HEK293 (cell line): ENCODE measurements at regions not wholly inside any gene's neighbourhood (a gene's known extent, or its start where the extent isn't known, plus 50 kb on each side); places are given as distances from the start of the nearest gene placed in this dataset.

Experiments used
- CTCF ChIA-PET: fragments of 350-600 bp; formaldehyde crosslinking; extraction: SDS; loops from one replicate; lab custom pipeline; 2021; ENCODE audit warnings: antibody characterized with exemption; lab: Yijun Ruan, JAX
- POLR2A ChIA-PET: fragments of 300-600 bp; formaldehyde crosslinking; extraction: SDS; loops from one replicate; lab custom pipeline; 2020; ENCODE audit warnings: antibody characterized with exemption, inconsistent platforms; lab: Yijun Ruan, JAX
- H3K27ac ChIP-seq: fragments of 200-500 bp; sonication (Bioruptor generic); 2 replicates; pipeline ENCODE4 v1.5.1; 2014; ENCODE audit warnings: low read depth, low read length, control low read depth, inconsistent platforms; ENCODE audit errors: extremely low read depth
- H3K36me3 ChIP-seq, 2 experiments: fragments of 200-500 bp in 1 of 2; sonication (Bioruptor generic) in 1 of 2; 1 replicate in 1 of 2; 2 replicates in 1 of 2; pipeline ENCODE4 v1.5.1; 2014 to 2017; ENCODE audit warnings: inconsistent platforms in 2 of 2, low read length in 2 of 2; ENCODE audit not compliant: control insufficient read depth in 2 of 2, insufficient read depth in 1 of 2
- H3K4me1 ChIP-seq: fragments of 200-500 bp; sonication (Bioruptor generic); 2 replicates; pipeline ENCODE4 v1.5.1; 2014; ENCODE audit warnings: mild to moderate bottlenecking, low read length, inconsistent platforms; ENCODE audit not compliant: control insufficient read depth, insufficient read depth
- H3K4me3 ChIP-seq: 2 replicates; pipeline ENCODE4 v1.5.1; 2011; ENCODE audit warnings: low read depth, mild to moderate bottlenecking, control low read depth, low read length, moderate library complexity
- H3K9me3 ChIP-seq: fragments of 200-500 bp; sonication (Bioruptor generic); 2 replicates; pipeline ENCODE4 v1.5.1; 2014; ENCODE audit warnings: low read depth, low read length, inconsistent platforms; ENCODE audit not compliant: control insufficient read depth, insufficient read depth
- CTCF ChIP-seq: fragments of 450-650 bp; formaldehyde crosslinking; IDR thresholded peaks from 2 replicates; pipeline ENCODE4 v1.5.1; 2016; ENCODE audit warnings: missing biosample characterization, missing genetic modification characterization
- GLI4 ChIP-seq: fragments of 450-650 bp; formaldehyde crosslinking; IDR thresholded peaks from 2 replicates; pipeline ENCODE4 v1.5.1; 2016; ENCODE audit warnings: missing biosample characterization, missing genetic modification characterization
- HOXC10 ChIP-seq: sonication (generic); formaldehyde crosslinking; IDR thresholded peaks from 2 replicates; pipeline ENCODE4 v1.8.1; 2023; ENCODE audit warnings: mild to moderate bottlenecking, missing genetic modification reagents
- INSM2 ChIP-seq: fragments of 450-650 bp; formaldehyde crosslinking; IDR thresholded peaks from 2 replicates; pipeline ENCODE4 v1.5.1; 2016; ENCODE audit warnings: missing biosample characterization, missing genetic modification characterization
- PRDM1 ChIP-seq: fragments of 450-650 bp; formaldehyde crosslinking; IDR thresholded peaks from 2 replicates; pipeline ENCODE4; 2016; ENCODE audit warnings: missing biosample characterization, missing genetic modification characterization
- PRDM10 ChIP-seq: fragments of 450-650 bp; formaldehyde crosslinking; IDR thresholded peaks from 2 replicates; pipeline ENCODE4 v1.5.1; 2016; ENCODE audit warnings: missing biosample characterization, missing genetic modification characterization
- ZBTB1 ChIP-seq: fragments of 450-650 bp; formaldehyde crosslinking; IDR thresholded peaks from 2 replicates; pipeline ENCODE4 v1.5.1; 2016; ENCODE audit warnings: missing biosample characterization, missing genetic modification characterization
- ZBTB48 ChIP-seq: fragments of 450-650 bp; formaldehyde crosslinking; IDR thresholded peaks from 2 replicates; pipeline ENCODE4 v1.5.1; 2016; ENCODE audit warnings: missing biosample characterization, missing genetic modification characterization
- ZBTB49 ChIP-seq: fragments of 450-650 bp; formaldehyde crosslinking; IDR thresholded peaks from 2 replicates; pipeline ENCODE4 v1.5.1; 2016; ENCODE audit warnings: missing biosample characterization, missing genetic modification characterization, low read depth
- ZNF140 ChIP-seq: fragments of 450-650 bp; formaldehyde crosslinking; IDR thresholded peaks from 2 replicates; pipeline ENCODE4 v1.5.1; 2016; ENCODE audit warnings: missing biosample characterization, missing genetic modification characterization
- ZNF157 ChIP-seq: fragments of 450-650 bp; formaldehyde crosslinking; IDR thresholded peaks from 2 replicates; pipeline ENCODE4 v1.5.1; 2016; ENCODE audit warnings: missing biosample characterization, missing genetic modification characterization
- ZNF169 ChIP-seq: fragments of 450-650 bp; formaldehyde crosslinking; IDR thresholded peaks from 2 replicates; pipeline ENCODE4 v1.5.1; 2016; ENCODE audit warnings: missing biosample characterization, missing genetic modification characterization
- ZNF585B ChIP-seq: fragments of 450-650 bp; formaldehyde crosslinking; IDR thresholded peaks from 2 replicates; pipeline ENCODE4 v1.5.1; 2016; ENCODE audit warnings: missing biosample characterization, missing genetic modification characterization
- ZNF610 ChIP-seq: fragments of 450-650 bp; formaldehyde crosslinking; IDR thresholded peaks from 2 replicates; pipeline ENCODE4 v1.5.1; 2016; ENCODE audit warnings: missing biosample characterization, missing genetic modification characterization, borderline replicate concordance
- ZNF707 ChIP-seq: fragments of 450-650 bp; formaldehyde crosslinking; IDR thresholded peaks from 2 replicates; pipeline ENCODE4 v1.5.1; 2016; ENCODE audit warnings: missing biosample characterization, missing genetic modification characterization
- ZNF76 ChIP-seq: fragments of 450-650 bp; formaldehyde crosslinking; IDR thresholded peaks from 2 replicates; pipeline ENCODE4; 2016; ENCODE audit warnings: low read depth, missing biosample characterization, missing genetic modification characterization, borderline replicate concordance
- ZNF768 ChIP-seq: fragments of 450-650 bp; formaldehyde crosslinking; IDR thresholded peaks from 2 replicates; pipeline ENCODE4 v1.5.1; 2018; ENCODE audit warnings: missing biosample characterization, mild to moderate bottlenecking, missing genetic modification characterization

GRCh38 chr1:11364170-11364569 is 91.2 kb downstream of the UBIAD1 start:
- Histone ChIP-seq H3K27ac (no peak overlapping the region), H3K4me3 (no peak overlapping the region), H3K36me3 (no peaks in the 10 kb centered on the region), H3K9me3 (no peaks in the 10 kb centered on the region), H3K4me1 (no peaks in the 10 kb centered on the region)
- ChIA-PET CTCF (interaction anchor here (0.6 to 1.6 kb wide), 10 partner anchors 9 to 1325 kb away, joined by 3 to 6 read pairs (median 4); no protein-coding TSS in a partner anchor), POLR2A (no interaction called here)
- TF ChIP-seq GLI4 (tag by site-specific recombination), result no peak
- TF ChIP-seq PRDM10 (tag by site-specific recombination), result no peak
- TF ChIP-seq ZBTB48 (tag by site-specific recombination), result 0 out of 2 replicates have a peak, but pooled peaks have one; percentile 42
- TF ChIP-seq ZNF140 (tag by site-specific recombination), result no peak
- peak; percentile 36; the same call in 1 of the 2 replicates for TF ChIP-seq CTCF (tag by site-specific recombination)
- no peak for TF ChIP-seq ZNF157 (tag by site-specific recombination)
- TF ChIP-seq ZNF585B (tag by site-specific recombination), result no peak
- no peak for TF ChIP-seq ZBTB1 (tag by site-specific recombination)

- POLR2A ChIA-PET, result no interaction called here
- CTCF ChIA-PET, result no interaction called here
- Histone ChIP-seq H3K9me3 (no peaks in the 10 kb centered on the region), H3K4me1 (no peaks in the 10 kb centered on the region), H3K4me3 (no peak overlapping the region), H3K36me3 (no peaks in the 10 kb centered on the region), H3K27ac (no peak overlapping the region)
- TF ChIP-seq ZNF169 (tag by site-specific recombination) (no peak), ZNF76 (tag by site-specific recombination) (no peak), HOXC10 (CRISPR knock-in tag) (no peak), ZNF610 (no peak), ZNF768 (no peak), PRDM1 (tag by site-specific recombination) (no peak), ZNF707 (tag by site-specific recombination) (no peak), INSM2 (tag by site-specific recombination) (no peak), ZBTB49 (tag by site-specific recombination) (no peak)
Measured at GRCh38 chr1:11365744-11366387, 92.9 kb downstream of the UBIAD1 start.
